Neural crest cell (in vitro differentiated cells): ENCODE measurements at regions not wholly inside any gene's neighbourhood (a gene's known extent, or its start where the extent isn't known, plus 50 kb on each side); places are given as distances from the start of the nearest gene placed in this dataset.

Source experiments
- DNase-seq: peaks from one replicate; pipeline ENCODE4 v3.0.0; 2021; ENCODE audit warnings: low read depth, mixed read lengths, low spot score
- H3K27ac Mint-ChIP-seq: one replicate; pipeline ENCODE4 v1.8.0; 2021; ENCODE audit warnings: mild to moderate bottlenecking, mixed read lengths; ENCODE audit not compliant: unreplicated experiment
- H3K27me3 Mint-ChIP-seq: 2 replicates; pipeline ENCODE4 v1.8.0; 2021; ENCODE audit warnings: low read depth, mild to moderate bottlenecking, mixed read lengths
- H3K36me3 Mint-ChIP-seq: 2 replicates; pipeline ENCODE4 v1.8.0; 2021; ENCODE audit warnings: low read depth, mild to moderate bottlenecking, mixed read lengths
- H3K4me1 Mint-ChIP-seq: 2 replicates; pipeline ENCODE4 v1.8.0; 2021; ENCODE audit warnings: mixed read lengths
- H3K4me3 Mint-ChIP-seq: one replicate; pipeline ENCODE4 v1.8.0; 2021; ENCODE audit warnings: mild to moderate bottlenecking, mixed read lengths
- H3K9me3 Mint-ChIP-seq: 2 replicates; pipeline ENCODE4 v1.8.0; 2021; ENCODE audit warnings: mixed read lengths
- TF ChIP-seq, protein P1 (sequence below): fragments of 200-600 bp; sonication (generic); conservative IDR thresholded peaks from 2 replicates; pipeline ENCODE4 v1.5.0; 2021; ENCODE audit warnings: antibody characterized with exemption, mild to moderate bottlenecking

DNA sequence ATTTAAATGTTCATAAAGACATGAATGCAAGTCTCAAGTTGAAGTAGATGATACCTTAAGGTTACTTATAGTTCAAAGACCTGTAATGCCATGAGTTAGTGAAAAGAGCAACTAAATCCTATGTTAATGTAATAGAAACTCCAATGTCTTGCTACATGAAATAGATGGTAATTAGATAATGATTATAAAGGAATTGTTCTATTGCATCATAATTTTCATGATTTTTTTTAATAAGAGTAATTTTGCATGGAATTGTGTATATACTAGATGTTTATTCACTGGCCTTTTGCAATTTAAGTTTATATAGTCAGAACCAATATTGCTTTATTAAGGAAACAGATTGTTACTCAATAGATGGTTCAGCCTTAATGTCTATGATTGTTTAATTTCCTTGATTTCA lies 115.5 kb upstream of the SYT10 start:
- no peak overlapping the region for H3K4me3 Mint-ChIP-seq
- peaks cover 9% of the 10 kb centered on the region for H3K9me3 Mint-ChIP-seq
- no peak for DNase-seq
- H3K4me1 Mint-ChIP-seq, result no peaks in the 10 kb centered on the region
- TF ChIP-seq, protein P1, sequence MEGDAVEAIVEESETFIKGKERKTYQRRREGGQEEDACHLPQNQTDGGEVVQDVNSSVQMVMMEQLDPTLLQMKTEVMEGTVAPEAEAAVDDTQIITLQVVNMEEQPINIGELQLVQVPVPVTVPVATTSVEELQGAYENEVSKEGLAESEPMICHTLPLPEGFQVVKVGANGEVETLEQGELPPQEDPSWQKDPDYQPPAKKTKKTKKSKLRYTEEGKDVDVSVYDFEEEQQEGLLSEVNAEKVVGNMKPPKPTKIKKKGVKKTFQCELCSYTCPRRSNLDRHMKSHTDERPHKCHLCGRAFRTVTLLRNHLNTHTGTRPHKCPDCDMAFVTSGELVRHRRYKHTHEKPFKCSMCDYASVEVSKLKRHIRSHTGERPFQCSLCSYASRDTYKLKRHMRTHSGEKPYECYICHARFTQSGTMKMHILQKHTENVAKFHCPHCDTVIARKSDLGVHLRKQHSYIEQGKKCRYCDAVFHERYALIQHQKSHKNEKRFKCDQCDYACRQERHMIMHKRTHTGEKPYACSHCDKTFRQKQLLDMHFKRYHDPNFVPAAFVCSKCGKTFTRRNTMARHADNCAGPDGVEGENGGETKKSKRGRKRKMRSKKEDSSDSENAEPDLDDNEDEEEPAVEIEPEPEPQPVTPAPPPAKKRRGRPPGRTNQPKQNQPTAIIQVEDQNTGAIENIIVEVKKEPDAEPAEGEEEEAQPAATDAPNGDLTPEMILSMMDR, result no peak
- peaks cover 3% of the 10 kb centered on the region for H3K36me3 Mint-ChIP-seq
- H3K27me3 Mint-ChIP-seq, result no peaks in the 10 kb centered on the region
- no peak overlapping the region for H3K27ac Mint-ChIP-seq

DNA sequence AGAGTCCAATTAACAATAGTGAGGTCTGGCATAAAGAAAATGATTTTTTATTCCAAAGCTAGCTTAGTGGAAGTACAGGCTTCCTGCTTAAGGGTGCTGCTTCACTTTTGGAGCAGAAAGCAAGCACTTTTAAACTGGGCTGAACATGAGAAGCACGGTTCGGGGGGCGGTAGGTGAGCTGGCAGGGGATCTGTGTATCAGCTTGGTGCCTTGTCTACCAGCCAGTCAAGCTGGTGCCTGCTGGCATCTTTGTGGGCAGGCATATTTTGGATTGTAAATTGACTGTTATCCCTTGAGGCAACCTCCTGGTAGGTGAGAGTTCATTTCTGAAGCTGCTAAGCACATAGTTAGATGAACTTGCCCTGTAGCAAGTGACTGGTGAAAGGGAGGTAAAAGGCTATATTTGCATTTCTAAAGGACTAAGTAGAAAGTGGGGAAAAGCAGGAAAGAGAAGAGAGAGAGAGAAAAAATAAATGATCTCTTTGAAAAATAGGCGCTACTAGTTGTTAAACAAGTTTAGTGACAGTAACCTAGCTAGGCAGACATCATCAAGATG lies 121.1 kb upstream of the SYT10 start:
- no peak overlapping the region for H3K4me3 Mint-ChIP-seq
- peaks cover 12% of the 10 kb centered on the region for H3K9me3 Mint-ChIP-seq
- H3K4me1 Mint-ChIP-seq, result no peaks in the 10 kb centered on the region
- TF ChIP-seq, protein P1, result no peak
- H3K36me3 Mint-ChIP-seq, result no peaks in the 10 kb centered on the region
- no peak overlapping the region for H3K27ac Mint-ChIP-seq
- no peak for DNase-seq
- H3K27me3 Mint-ChIP-seq, result no peaks in the 10 kb centered on the region

DNA sequence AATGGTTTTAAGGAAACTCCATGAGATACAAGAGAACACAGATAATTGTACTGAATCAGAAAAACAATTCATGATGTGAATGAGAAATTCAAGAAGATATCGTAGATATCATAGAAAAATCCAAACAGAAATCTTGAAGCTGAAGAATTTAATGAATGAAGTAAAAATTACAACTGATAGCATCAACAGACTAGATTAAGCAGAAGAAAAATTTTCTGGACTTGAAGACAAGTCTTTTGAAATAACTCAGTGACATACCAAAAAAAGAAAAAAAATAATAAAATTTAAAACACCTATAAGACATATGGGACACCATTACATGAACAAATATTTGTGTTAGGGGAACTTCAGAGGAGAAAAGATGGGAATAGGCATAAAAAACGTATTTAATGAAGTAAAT lies 122.8 kb upstream of the SYT10 start:
- Mint-ChIP-seq H3K36me3 (no peaks in the 10 kb centered on the region), H3K27me3 (no peaks in the 10 kb centered on the region), H3K9me3 (peaks cover 12% of the 10 kb centered on the region), H3K4me1 (no peaks in the 10 kb centered on the region), H3K4me3 (no peak overlapping the region), H3K27ac (no peak overlapping the region)
- TF ChIP-seq, protein P1, result no peak
- DNase-seq, result no peak

DNA sequence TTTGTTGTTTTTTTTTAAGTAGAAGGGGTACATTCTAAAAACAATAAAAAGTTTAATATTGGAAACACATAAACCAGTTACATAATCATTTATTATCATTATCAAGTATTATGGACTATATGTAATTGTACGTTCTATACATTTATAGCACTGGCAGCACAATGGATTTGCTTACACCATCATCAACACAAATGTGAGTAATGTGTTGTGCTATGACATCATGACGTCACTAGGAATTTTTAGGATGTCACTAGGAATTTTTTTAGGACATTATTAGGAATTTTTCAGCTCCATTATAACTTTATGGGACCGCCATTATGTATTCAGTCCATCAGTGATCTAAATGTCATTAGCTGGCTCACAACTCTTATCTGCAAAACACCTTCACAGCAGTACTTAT lies 126.8 kb upstream of the SYT10 start:
- Mint-ChIP-seq H3K4me3 (no peak overlapping the region), H3K4me1 (no peaks in the 10 kb centered on the region), H3K27me3 (no peaks in the 10 kb centered on the region), H3K36me3 (no peaks in the 10 kb centered on the region), H3K27ac (no peak overlapping the region), H3K9me3 (peaks cover 20% of the 10 kb centered on the region)
- DNase-seq, result no peak
- TF ChIP-seq, protein P1, result no peak

DNA sequence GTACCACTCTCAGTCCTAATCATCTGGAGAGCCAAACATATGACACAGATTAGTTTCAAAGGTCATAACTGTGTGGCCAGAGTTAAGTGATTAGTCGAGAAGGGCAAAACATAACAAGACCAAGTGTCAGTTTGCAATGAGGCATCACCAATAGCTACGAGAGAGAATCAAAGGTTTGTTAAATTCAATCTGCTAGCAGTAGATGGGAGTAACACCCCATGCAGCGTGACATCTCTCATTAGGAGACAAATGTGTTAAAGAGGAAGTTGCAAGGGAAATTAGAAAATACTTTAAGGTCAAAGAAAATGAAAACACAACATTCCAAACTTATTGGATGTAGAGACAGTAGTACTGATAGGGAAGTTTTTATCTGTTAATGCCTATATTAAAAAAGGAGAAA lies 135.7 kb upstream of the SYT10 start:
- Mint-ChIP-seq H3K27me3 (no peaks in the 10 kb centered on the region), H3K27ac (no peak overlapping the region), H3K9me3 (peaks cover 10% of the 10 kb centered on the region), H3K36me3 (no peaks in the 10 kb centered on the region), H3K4me1 (no peaks in the 10 kb centered on the region), H3K4me3 (no peak overlapping the region)
- no peak for DNase-seq
- TF ChIP-seq, protein P1, result no peak
